Endothelial cell of umbilical vein (primary cell): ENCODE measurements at regions not wholly inside any gene's neighbourhood (a gene's known extent, or its start where the extent isn't known, plus 50 kb on each side); places are given as distances from the start of the nearest gene placed in this dataset.

ENCODE experiments used
- POLR2A ChIP-seq: IDR thresholded peaks from 2 replicates; pipeline ENCODE4 v1.6.1; 2012; ENCODE audit warnings: low read depth, mild to moderate bottlenecking, control low read depth, low read length
- TF ChIP-seq, protein P1 (sequence below), 2 donors: IDR thresholded peaks; 1 replicate in 1 of 2; 2 replicates in 1 of 2; pipeline ENCODE4 v1.5.1; 2011; ENCODE audit warnings: low read length in 2 of 2, mild to moderate bottlenecking in 2 of 2, moderate library complexity in 2 of 2, control low read depth in 1 of 2, inconsistent platforms in 1 of 2, low read depth in 1 of 2; ENCODE audit not compliant: insufficient read depth in 1 of 2; ENCODE audit errors: extremely low read depth in 1 of 2

DNA sequence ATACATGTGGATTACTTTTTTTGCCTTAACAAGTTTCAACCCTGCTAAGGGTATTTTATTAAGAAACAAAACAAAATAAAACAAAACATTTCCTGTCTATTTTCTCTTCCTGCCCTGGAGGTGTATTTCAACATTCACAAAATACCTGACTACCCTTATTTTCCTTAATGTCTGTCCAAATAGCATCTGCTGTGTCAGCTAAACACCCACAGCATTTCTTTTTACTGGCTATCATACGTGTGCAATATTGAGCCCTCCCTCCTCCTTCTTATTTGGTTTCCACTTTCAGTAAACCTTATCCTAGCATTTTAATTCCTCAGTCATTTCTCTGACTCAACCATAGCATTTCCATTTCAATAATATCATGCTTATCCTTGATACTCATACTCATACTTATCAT, 1420.0 kb upstream of the ZEB2 start:
- no peak for TF ChIP-seq POLR2A
- TF ChIP-seq, protein P1, sequence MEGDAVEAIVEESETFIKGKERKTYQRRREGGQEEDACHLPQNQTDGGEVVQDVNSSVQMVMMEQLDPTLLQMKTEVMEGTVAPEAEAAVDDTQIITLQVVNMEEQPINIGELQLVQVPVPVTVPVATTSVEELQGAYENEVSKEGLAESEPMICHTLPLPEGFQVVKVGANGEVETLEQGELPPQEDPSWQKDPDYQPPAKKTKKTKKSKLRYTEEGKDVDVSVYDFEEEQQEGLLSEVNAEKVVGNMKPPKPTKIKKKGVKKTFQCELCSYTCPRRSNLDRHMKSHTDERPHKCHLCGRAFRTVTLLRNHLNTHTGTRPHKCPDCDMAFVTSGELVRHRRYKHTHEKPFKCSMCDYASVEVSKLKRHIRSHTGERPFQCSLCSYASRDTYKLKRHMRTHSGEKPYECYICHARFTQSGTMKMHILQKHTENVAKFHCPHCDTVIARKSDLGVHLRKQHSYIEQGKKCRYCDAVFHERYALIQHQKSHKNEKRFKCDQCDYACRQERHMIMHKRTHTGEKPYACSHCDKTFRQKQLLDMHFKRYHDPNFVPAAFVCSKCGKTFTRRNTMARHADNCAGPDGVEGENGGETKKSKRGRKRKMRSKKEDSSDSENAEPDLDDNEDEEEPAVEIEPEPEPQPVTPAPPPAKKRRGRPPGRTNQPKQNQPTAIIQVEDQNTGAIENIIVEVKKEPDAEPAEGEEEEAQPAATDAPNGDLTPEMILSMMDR (IDR thresholded peaks at IDR 0.05; ENCODE audit: extremely low read depth in 1 of 2, insufficient read depth in 1 of 2, low read depth in 1 of 2, low read length in 2 of 2), result no peak
